Activated CD4-positive, alpha-beta T cell treated with anti-CD3 and anti-CD28 coated beads, Interleukin-2, amount 10 ng/mL, durations not matched to agents 24 days and 14 days (primary cell): ENCODE measurements at regions not wholly inside any gene's neighbourhood (a gene's known extent, or its start where the extent isn't known, plus 50 kb on each side); places are given as distances from the start of the nearest gene placed in this dataset.

Experiments used
- DNase-seq: peaks from one replicate; pipeline ENCODE4 v3.0.0; 2022
- H3K27ac Mint-ChIP-seq: one replicate; pipeline ENCODE4 v1.8.0; 2022; ENCODE audit warnings: mild to moderate bottlenecking, mixed read lengths
- H3K27me3 Mint-ChIP-seq: one replicate; pipeline ENCODE4 v1.8.0; 2022; ENCODE audit warnings: mixed read lengths
- H3K36me3 Mint-ChIP-seq: one replicate; pipeline ENCODE4 v1.8.0; 2022; ENCODE audit warnings: low read depth, mild to moderate bottlenecking, mixed read lengths
- H3K4me1 Mint-ChIP-seq: one replicate; pipeline ENCODE4 v1.8.0; 2021; ENCODE audit warnings: mixed read lengths
- H3K4me3 Mint-ChIP-seq: one replicate; pipeline ENCODE4 v1.8.0; 2022; ENCODE audit warnings: mild to moderate bottlenecking, moderate library complexity, mixed read lengths
- H3K9me3 Mint-ChIP-seq: one replicate; pipeline ENCODE4 v1.8.0; 2021; ENCODE audit warnings: mixed read lengths
- intact Hi-C: fragments of 100-400 bp; cut with micrococcal nuclease; formaldehyde crosslinking; loops from one replicate; pipeline ENCODE4 v1.15.1; 2023

DNA sequence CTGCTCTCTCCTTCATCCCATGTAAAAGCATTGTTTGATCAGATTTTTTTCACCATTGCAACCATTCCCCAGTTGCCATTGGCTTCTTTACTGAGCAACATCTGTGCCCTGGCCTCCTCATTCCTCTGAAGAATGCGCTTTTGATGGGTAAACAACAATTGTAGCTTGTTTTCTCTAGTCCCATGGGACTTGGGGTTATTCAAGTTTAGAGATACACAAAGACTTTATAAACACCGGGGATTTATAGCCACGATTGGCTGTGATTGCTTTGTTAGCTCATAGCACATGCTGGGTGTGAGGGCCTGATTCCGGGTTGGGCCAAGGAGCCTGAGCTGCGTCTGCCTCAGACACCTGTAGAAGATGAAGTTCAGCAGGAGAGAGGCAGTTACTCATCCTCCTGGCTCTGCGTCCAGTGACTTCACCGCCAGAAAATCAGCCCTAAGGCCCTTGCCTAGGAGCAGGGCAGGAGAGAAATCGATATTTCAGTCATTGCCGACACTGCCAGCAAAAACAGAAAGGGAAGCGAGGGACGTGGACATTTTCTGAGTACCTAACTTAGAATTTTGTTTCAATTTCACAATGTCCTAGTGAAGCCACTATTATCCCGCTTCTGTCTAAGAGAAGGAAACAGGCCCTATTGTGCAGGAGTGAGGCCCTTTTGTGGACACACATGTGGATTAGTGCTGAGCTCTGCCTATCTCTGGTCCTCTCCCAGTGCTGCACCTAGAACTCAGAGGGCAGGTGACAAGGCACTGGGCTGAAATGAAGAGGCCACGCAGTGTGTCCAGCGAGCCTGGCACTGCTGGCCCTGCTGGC lies 159.8 kb upstream of the USP24 start:
- no peak overlapping the region for H3K27ac Mint-ChIP-seq
- no peak overlapping the region for H3K4me3 Mint-ChIP-seq
- peaks cover 5% of the 10 kb centered on the region for H3K27me3 Mint-ChIP-seq
- peaks cover 10% of the 10 kb centered on the region for H3K4me1 Mint-ChIP-seq
- H3K9me3 Mint-ChIP-seq, result no peaks in the 10 kb centered on the region
- DNase-seq, result peak; percentile 49
- intact Hi-C loops, result loop anchor here (10.0 kb wide), 1 partner anchor 1210 kb away; no protein-coding TSS in a partner anchor
- H3K36me3 Mint-ChIP-seq, result no peaks in the 10 kb centered on the region

DNA sequence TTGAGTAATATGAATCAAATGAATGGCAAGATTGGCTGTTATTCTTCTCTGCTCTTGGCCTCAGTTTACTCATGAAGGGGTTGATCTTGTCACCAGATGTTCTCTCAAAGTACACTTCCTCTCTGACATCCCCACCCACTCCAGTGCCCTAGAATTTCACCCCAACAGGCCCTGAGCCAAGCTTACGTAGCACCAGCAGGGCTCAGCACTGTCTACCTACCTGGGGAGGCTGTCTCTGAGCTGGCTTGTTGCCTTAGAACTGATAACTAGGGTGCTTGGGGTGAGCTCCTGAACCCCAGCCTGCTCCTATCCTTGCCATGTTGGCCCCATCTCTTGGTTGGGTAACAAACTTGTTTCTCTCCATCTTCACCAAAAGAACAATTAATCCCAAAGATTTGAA lies 159.1 kb upstream of the USP24 start:
- Mint-ChIP-seq H3K27ac (no peak overlapping the region), H3K4me1 (peaks cover 8% of the 10 kb centered on the region), H3K4me3 (no peak overlapping the region), H3K9me3 (no peaks in the 10 kb centered on the region), H3K36me3 (no peaks in the 10 kb centered on the region), H3K27me3 (peaks cover 5% of the 10 kb centered on the region)
- intact Hi-C loops, result loop anchor here (10.0 kb wide), 1 partner anchor 1211 kb away; no protein-coding TSS in a partner anchor
- DNase-seq, result peak; percentile 30

DNA sequence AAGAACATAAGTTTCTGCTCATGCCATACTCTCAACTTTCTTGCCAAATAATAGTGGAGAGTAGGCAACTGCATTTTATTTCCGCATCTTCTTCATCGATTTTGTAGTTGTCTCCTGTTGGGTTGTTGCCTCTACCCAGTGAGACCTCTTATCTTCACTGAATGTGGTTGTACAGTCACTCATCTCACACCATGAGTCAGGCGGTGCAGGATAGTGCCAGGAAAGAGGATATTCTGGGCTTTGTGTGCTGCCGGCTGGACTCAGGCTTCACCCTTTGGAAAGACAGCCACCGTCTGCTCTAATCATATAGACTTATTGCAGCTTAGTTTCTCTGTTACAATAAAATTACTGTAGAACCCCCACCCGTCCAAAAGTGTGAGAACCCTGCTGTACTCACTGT lies 154.3 kb upstream of the USP24 start:
- no peak overlapping the region for H3K27ac Mint-ChIP-seq
- H3K36me3 Mint-ChIP-seq, result no peaks in the 10 kb centered on the region
- H3K9me3 Mint-ChIP-seq, result no peaks in the 10 kb centered on the region
- H3K4me3 Mint-ChIP-seq, result no peak overlapping the region
- DNase-seq, result peak; percentile 16
- intact Hi-C loops, result no loop called here
- peaks cover 4% of the 10 kb centered on the region for H3K27me3 Mint-ChIP-seq
- H3K4me1 Mint-ChIP-seq, result no peaks in the 10 kb centered on the region

DNA sequence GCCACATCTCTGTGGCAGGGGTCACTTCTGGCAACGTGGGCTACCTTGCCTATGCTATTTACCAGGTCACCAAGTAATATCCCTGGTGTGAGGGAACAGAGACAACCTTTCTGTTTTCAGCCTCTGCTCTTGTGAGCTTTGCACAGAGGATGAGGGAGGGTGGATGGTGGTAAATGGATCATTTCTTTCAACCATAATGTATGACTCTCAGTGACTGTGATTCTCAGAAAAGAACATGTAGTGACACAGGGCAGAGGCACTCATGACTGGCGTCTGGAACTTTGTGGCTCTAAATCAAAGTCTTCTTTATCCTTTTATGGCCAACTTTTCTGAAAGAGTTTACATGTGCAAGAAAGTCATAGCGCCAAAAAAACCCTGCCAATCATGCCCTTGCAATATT lies 153.5 kb upstream of the USP24 start:
- Mint-ChIP-seq H3K4me1 (peaks cover 1% of the 10 kb centered on the region), H3K27me3 (peaks cover 4% of the 10 kb centered on the region), H3K9me3 (no peaks in the 10 kb centered on the region), H3K36me3 (no peaks in the 10 kb centered on the region), H3K4me3 (no peak overlapping the region), H3K27ac (no peak overlapping the region)
- intact Hi-C loops, result no loop called here
- DNase-seq, result peak; percentile 11

DNA sequence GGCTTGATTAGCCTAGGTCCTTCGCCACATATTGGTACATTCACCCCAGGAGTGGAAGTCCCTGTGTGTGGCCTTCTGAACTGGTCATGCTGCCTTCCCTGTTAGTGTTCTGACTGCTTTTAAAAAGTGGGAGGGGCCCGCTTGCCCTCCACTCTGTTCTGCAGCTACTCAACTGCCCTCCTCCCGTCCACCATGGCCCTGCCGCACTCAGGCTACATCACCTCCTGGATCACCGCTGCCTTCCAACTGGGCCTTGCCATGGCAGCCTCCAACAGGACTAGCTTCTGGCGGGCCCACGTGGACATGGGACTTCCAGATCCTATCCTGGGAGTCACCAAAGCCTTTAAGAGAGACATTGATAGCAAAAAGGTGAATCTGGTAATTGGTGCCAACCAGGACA lies 152.1 kb upstream of the USP24 start:
- Mint-ChIP-seq H3K36me3 (no peaks in the 10 kb centered on the region), H3K4me1 (peaks cover 13% of the 10 kb centered on the region), H3K27me3 (peaks cover 4% of the 10 kb centered on the region), H3K9me3 (no peaks in the 10 kb centered on the region), H3K4me3 (no peak overlapping the region), H3K27ac (no peak overlapping the region)
- DNase-seq, result no peak
- intact Hi-C loops, result no loop called here

DNA sequence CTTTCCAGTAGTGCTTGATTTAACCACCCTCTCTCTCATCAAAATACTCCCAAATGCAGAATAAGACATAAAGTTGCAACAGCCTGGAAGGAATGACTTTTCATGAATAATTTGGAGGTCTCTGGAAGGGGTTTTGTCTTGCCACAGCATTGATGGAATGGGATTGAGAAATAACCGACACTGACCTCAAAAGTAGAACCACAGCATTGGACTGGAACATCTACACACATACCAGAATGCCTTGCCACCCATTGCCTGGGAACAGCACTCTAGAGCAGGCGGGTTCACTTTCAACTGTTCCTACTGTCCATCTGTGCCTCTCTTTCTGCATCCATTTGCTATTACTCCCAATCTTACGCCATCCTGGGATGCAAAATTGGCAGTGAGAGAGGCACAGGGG lies 149.1 kb upstream of the USP24 start:
- intact Hi-C loops, result no loop called here

DNA sequence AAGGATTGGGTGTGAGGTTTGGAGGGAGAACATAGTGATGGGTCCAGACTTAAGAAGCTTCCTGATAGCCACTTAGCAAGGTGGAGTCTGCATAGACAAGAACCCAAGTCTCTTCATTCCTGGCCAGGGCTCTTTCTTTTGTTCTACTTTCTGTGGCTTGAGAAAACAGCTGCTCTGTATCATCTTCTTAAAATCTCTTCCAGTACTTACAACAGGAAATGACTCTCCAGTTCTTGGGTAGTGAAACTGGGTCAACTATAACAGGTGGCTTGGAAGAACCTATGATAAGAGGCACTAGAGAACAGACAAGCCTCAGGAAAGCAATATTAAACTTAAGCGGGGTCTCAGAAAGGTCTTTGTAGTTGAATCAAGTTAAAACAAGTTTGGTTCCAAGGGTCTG lies 148.1 kb upstream of the USP24 start:
- Mint-ChIP-seq H3K27me3 (peaks cover 7% of the 10 kb centered on the region), H3K27ac (no peak overlapping the region), H3K9me3 (no peaks in the 10 kb centered on the region), H3K36me3 (no peaks in the 10 kb centered on the region), H3K4me3 (no peak overlapping the region), H3K4me1 (peaks cover 13% of the 10 kb centered on the region)
- intact Hi-C loops, result no loop called here
- DNase-seq, result no peak

More for the DNA sequence above, 149.1 kb upstream of the USP24 start:
- Mint-ChIP-seq H3K36me3 (no peaks in the 10 kb centered on the region), H3K4me1 (peaks cover 13% of the 10 kb centered on the region), H3K27ac (no peak overlapping the region), H3K27me3 (peaks cover 2% of the 10 kb centered on the region), H3K9me3 (no peaks in the 10 kb centered on the region), H3K4me3 (no peak overlapping the region)
- DNase-seq, result no peak

DNA sequence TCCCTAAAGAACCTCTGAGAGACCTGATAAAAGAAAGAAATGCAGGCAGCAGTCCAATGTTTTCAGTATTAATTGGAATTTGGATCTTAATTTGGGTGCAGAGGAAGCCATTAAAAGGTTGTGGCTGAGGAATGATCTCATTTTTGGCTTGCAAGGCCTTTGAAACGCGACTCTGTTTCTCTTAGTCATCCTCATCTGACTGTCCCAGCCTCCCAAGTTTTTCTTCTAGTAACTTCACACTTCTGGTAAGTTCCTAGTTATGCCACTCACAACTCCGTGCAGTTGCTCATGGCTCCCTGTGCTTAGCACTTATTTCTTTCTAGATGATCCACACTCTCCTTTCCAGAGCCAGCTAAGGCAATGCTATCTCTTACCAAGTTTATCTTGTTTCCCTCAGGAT lies 147.4 kb upstream of the USP24 start:
- Mint-ChIP-seq H3K27me3 (peaks cover 11% of the 10 kb centered on the region), H3K4me3 (no peak overlapping the region), H3K4me1 (peaks cover 13% of the 10 kb centered on the region), H3K9me3 (no peaks in the 10 kb centered on the region), H3K27ac (no peak overlapping the region), H3K36me3 (no peaks in the 10 kb centered on the region)
- no peak for DNase-seq
- intact Hi-C loops, result no loop called here

DNA sequence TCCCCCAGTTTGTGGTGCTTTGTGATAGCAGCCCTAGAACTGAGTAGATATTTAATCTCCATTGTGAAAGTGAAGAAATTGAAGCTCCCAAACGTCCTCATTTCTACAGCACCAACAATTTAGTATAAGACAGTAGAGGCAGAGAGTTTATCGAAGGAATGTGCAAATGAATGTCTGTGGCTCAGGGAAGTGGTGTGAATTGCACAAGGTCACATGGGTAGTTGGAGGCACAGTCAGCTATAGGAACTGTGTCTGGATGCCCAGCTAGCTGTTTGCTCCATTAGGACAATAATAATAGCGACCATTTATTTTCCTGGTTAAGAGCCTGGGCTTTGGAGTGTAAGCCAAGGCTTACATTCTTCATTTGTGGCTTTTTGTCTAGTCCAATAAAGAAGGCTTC lies 144.4 kb upstream of the USP24 start:
- DNase-seq, result no peak
- Mint-ChIP-seq H3K4me3 (no peak overlapping the region), H3K9me3 (no peaks in the 10 kb centered on the region), H3K36me3 (no peaks in the 10 kb centered on the region), H3K27me3 (peaks cover 21% of the 10 kb centered on the region), H3K27ac (no peak overlapping the region), H3K4me1 (peaks cover 13% of the 10 kb centered on the region)
- intact Hi-C loops, result no loop called here

DNA sequence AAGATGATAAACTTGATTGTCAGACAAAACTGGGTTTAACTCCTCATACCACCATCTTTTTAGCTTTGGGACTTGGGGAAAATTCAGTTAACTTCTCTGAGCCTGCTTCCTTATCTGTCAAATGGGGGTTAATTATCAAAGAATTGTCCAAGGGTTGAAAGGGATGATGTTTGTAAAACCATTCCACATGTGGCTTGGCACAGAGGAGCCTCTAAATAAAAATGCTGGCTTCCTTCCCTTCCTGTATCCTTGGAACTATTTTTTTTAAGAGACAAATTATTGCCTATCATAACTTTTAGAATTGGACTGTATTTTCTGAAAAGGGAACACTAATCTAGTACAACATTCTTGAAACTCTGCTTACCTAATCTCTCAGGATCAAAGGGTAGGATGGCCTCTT lies 143.4 kb upstream of the USP24 start:
- Mint-ChIP-seq H3K4me1 (peaks cover 10% of the 10 kb centered on the region), H3K9me3 (no peaks in the 10 kb centered on the region), H3K36me3 (no peaks in the 10 kb centered on the region), H3K4me3 (no peak overlapping the region), H3K27me3 (peaks cover 21% of the 10 kb centered on the region), H3K27ac (no peak overlapping the region)
- no peak for DNase-seq
- intact Hi-C loops, result no loop called here

DNA sequence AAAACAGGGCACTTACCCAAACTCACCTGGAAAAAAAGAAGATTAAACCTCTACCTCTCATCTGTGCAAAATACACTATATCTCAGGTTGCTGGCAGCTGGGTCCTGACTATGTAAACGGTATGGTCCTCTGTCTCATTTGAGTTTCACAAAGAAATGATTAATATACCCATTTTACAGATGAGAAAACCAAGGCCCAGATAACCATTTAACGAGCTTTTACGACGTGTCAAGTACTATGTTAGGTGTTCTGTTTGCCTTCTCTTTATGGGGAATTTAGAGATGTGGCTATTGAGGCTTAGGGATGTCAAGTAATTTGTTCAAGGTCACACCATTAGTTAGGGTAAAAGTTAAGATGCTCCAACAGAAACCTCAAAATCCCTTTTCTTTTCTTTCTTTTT lies 140.4 kb upstream of the USP24 start:
- Mint-ChIP-seq H3K9me3 (no peaks in the 10 kb centered on the region), H3K27ac (no peak overlapping the region), H3K27me3 (peaks cover 22% of the 10 kb centered on the region), H3K4me3 (no peak overlapping the region), H3K4me1 (no peaks in the 10 kb centered on the region), H3K36me3 (no peaks in the 10 kb centered on the region)
- intact Hi-C loops, result no loop called here
- no peak for DNase-seq

DNA sequence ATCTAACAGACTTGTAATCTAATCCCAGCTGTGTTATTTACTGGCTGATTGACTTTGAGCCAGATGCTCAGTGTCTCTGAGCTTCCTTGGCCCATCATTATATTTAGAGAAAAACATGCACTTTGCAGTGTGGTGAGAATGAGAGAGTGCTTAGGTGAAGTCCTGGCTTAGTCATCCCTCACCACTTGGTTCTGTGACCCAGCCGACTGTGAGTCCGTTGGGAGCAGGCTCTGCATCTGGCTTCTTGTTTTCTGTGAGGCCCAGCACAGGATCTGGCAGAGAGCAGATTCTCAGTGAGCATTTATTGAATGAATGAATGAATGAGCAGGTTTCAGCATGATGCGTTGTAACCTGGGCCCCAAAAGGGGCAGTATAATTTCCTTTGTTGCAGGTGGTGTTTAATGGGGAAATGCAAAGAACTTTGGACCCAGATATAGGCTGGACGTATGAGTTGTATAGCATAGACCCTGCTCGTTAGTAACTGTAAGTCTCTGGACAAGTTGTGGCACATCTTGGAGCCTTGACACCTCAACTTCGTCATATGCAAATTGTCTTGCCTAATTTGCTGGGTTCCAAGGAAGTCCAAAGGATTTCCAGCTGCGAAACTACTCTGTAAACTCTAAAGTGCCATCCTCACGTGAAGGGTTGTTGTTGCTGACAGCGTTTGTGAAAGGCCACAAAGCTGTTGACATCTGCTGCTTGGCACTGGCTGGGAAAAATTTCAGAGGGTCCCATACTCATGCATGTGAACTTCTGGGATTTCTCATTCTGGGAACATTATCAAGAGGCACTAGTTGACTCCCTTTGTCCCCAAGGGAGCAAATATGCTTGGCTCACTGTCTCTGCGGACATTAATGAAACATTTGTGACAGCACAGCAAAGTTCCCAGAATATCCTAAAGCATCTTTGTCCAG lies 138.8 kb upstream of the USP24 start:
- no peaks in the 10 kb centered on the region for H3K36me3 Mint-ChIP-seq
- peaks cover 26% of the 10 kb centered on the region for H3K27me3 Mint-ChIP-seq
- intact Hi-C loops, result no loop called here
- H3K9me3 Mint-ChIP-seq, result no peaks in the 10 kb centered on the region
- H3K4me3 Mint-ChIP-seq, result no peak overlapping the region
- DNase-seq, result no peak
- H3K4me1 Mint-ChIP-seq, result no peaks in the 10 kb centered on the region
- no peak overlapping the region for H3K27ac Mint-ChIP-seq

DNA sequence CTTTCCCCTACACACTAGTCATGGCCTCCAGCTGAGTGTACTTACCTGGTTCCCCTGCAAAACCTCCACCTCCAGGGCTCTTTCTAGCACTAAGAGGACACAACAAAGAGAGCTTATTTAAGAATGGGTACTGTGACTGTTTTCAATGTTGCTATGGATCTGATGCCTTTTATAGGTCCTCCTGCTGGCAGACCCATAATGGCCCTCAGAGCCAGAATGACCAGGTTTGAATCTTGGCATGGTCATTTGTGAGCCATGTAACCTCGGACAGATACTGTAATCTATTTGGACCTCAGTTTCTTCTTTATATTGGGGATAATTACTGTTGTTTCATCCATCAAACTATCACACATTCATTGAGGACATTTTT lies 137.6 kb upstream of the USP24 start:
- DNase-seq, result no peak
- H3K4me3 Mint-ChIP-seq, result no peak overlapping the region
- intact Hi-C loops, result no loop called here
- H3K4me1 Mint-ChIP-seq, result no peaks in the 10 kb centered on the region
- peaks cover 20% of the 10 kb centered on the region for H3K27me3 Mint-ChIP-seq
- H3K9me3 Mint-ChIP-seq, result no peaks in the 10 kb centered on the region
- H3K27ac Mint-ChIP-seq, result no peak overlapping the region
- H3K36me3 Mint-ChIP-seq, result no peaks in the 10 kb centered on the region

DNA sequence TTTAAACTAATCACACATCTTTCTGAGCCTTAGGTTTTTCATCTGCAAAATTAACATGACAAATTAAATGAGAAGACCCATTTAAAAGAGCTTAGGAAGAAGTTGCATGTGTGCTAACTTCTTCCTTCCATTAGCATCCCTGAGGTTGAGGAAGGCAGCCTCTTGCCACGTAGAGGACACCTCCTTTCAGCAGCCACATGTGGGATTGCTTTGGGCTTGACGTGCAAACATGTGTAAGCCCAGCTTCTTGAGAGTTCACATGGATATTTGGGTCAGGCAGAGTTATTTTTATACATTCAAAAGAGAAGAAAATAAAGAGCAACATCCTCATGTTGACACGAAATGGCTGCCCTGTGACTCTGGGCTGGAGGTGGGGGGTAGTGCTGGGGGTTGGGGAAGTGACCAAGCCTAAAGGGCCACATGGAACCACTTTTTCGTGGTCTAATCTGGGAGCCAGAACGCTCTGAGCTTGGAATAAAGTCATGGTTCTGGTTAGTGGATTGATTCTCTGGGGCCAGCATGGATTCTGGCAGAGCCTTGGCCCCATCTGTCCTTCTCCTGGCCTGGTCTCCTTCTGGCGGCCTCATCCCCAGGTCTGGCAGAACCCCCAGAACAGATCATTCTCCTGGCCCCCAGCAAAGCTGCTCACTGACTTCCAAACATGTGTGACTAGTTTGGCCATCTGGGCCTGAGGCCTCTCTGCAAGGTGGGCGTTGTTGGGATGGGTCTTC lies 137.1 kb upstream of the USP24 start:
- Mint-ChIP-seq H3K36me3 (no peaks in the 10 kb centered on the region), H3K27me3 (peaks cover 18% of the 10 kb centered on the region), H3K4me3 (no peak overlapping the region), H3K4me1 (no peaks in the 10 kb centered on the region), H3K27ac (no peak overlapping the region), H3K9me3 (no peaks in the 10 kb centered on the region)
- no peak for DNase-seq
- intact Hi-C loops, result no loop called here
